ENCODE measurements at regions not wholly inside any gene's neighbourhood (a gene's known extent, or its start where the extent isn't known, plus 50 kb on each side); places are given as distances from the start of the nearest gene placed in this dataset.

- Histone ChIP-seq H3K27ac (ENCODE audit: low read depth, low read length) (no peak overlapping the region), H3K4me3 (ENCODE audit: low read depth, low read length) (no peak overlapping the region), H3K9ac (ENCODE audit: low read length) (no peak overlapping the region), H3K36me3 (ENCODE audit: control insufficient read depth, insufficient read depth, low read length) (no peaks in the 10 kb centered on the region), H3K4me1 (ENCODE audit: control insufficient read depth, insufficient read depth, low read length) (no peaks in the 10 kb centered on the region; the same call in 1 of the 2 replicates), H3K9me3 (ENCODE audit: control insufficient read depth, insufficient read depth, low read depth, low read length) (no peaks in the 10 kb centered on the region), H3K27me3 (ENCODE audit: control insufficient read depth, insufficient read depth, low read length) (no peaks in the 10 kb centered on the region)
These were observed 554.3 kb upstream of the MGMT start for GRCh38 chr10:128912568-128913311.

- H3K4me3 ChIP-seq (ENCODE audit: low read depth, low read length) = no peak overlapping the region
- H3K9ac ChIP-seq (ENCODE audit: low read length) = no peak overlapping the region
- H3K36me3 ChIP-seq (ENCODE audit: control insufficient read depth, insufficient read depth, low read length) = no peaks in the 10 kb centered on the region
- H3K4me1 ChIP-seq (ENCODE audit: control insufficient read depth, insufficient read depth, low read length) = no peaks in the 10 kb centered on the region
- H3K9me3 ChIP-seq (ENCODE audit: control insufficient read depth, insufficient read depth, low read depth, low read length) = peaks cover 5% of the 10 kb centered on the region; the same call in 1 of the 2 replicates
- H3K27ac ChIP-seq (ENCODE audit: low read depth, low read length) = no peak overlapping the region
- no peaks in the 10 kb centered on the region for H3K27me3 ChIP-seq (ENCODE audit: control insufficient read depth, insufficient read depth, low read length)
These were observed 552.4 kb upstream of the MGMT start for GRCh38 chr10:128914681-128915080.

GRCh38 chr10:128915630-128916029 is 551.4 kb upstream of the MGMT start:
- H3K9ac ChIP-seq (ENCODE audit: low read length) = no peak overlapping the region
- no peaks in the 10 kb centered on the region for H3K27me3 ChIP-seq (ENCODE audit: control insufficient read depth, insufficient read depth, low read length)
- H3K27ac ChIP-seq (ENCODE audit: low read depth, low read length) = no peak overlapping the region
- H3K36me3 ChIP-seq (ENCODE audit: control insufficient read depth, insufficient read depth, low read length) = no peaks in the 10 kb centered on the region
- no peaks in the 10 kb centered on the region for H3K4me1 ChIP-seq (ENCODE audit: control insufficient read depth, insufficient read depth, low read length)
- peaks cover 5% of the 10 kb centered on the region; the same call in 1 of the 2 replicates for H3K9me3 ChIP-seq (ENCODE audit: control insufficient read depth, insufficient read depth, low read depth, low read length)
- no peak overlapping the region for H3K4me3 ChIP-seq (ENCODE audit: low read depth, low read length)

- Histone ChIP-seq H3K36me3 (ENCODE audit: control insufficient read depth, insufficient read depth, low read length) (no peaks in the 10 kb centered on the region), H3K4me3 (ENCODE audit: low read depth, low read length) (no peak overlapping the region), H3K9me3 (ENCODE audit: control insufficient read depth, insufficient read depth, low read depth, low read length) (peaks cover 5% of the 10 kb centered on the region; the same call in 1 of the 2 replicates), H3K9ac (ENCODE audit: low read length) (no peak overlapping the region), H3K27ac (ENCODE audit: low read depth, low read length) (no peak overlapping the region), H3K27me3 (ENCODE audit: control insufficient read depth, insufficient read depth, low read length) (no peaks in the 10 kb centered on the region), H3K4me1 (ENCODE audit: control insufficient read depth, insufficient read depth, low read length) (no peaks in the 10 kb centered on the region)
These were observed 550.7 kb upstream of the MGMT start for GRCh38 chr10:128916383-128916782.

- Histone ChIP-seq H3K9ac (ENCODE audit: low read length) (no peak overlapping the region), H3K4me1 (ENCODE audit: control insufficient read depth, insufficient read depth, low read length) (peaks cover 6% of the 10 kb centered on the region; the same call in 1 of the 2 replicates), H3K27me3 (ENCODE audit: control insufficient read depth, insufficient read depth, low read length) (no peaks in the 10 kb centered on the region), H3K4me3 (ENCODE audit: low read depth, low read length) (no peak overlapping the region), H3K36me3 (ENCODE audit: control insufficient read depth, insufficient read depth, low read length) (no peaks in the 10 kb centered on the region), H3K27ac (ENCODE audit: low read depth, low read length) (no peak overlapping the region), H3K9me3 (ENCODE audit: control insufficient read depth, insufficient read depth, low read depth, low read length) (peaks cover 5% of the 10 kb centered on the region; the same call in 1 of the 2 replicates)
These were observed 545.5 kb upstream of the MGMT start for GRCh38 chr10:128921389-128922022.

DNA sequence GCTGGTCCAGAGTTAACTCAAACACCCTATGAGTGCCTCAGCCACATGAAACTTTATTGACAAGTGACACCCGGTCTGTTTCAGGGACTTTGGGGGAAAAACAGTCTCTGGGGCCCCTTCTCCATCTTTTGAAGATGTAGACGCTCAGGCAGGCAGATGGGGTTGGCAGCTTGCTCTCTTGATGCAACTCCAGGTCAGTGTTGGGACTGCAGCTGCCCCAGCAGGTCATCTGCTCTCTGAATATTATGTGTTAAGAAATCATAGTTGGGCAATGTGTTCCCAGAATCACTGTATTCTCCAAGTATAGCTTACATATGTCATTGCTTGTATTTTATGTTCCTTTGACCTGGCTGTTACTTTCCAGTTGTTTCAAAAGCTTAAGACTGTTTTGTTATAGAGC is 544.9 kb upstream of the MGMT start:
- no peak overlapping the region for H3K27ac ChIP-seq (ENCODE audit: low read depth, low read length)
- no peaks in the 10 kb centered on the region for H3K27me3 ChIP-seq (ENCODE audit: control insufficient read depth, insufficient read depth, low read length)
- H3K36me3 ChIP-seq (ENCODE audit: control insufficient read depth, insufficient read depth, low read length) = no peaks in the 10 kb centered on the region
- H3K4me1 ChIP-seq (ENCODE audit: control insufficient read depth, insufficient read depth, low read length) = peaks cover 6% of the 10 kb centered on the region; the same call in 1 of the 2 replicates
- peaks cover 5% of the 10 kb centered on the region; the same call in 1 of the 2 replicates for H3K9me3 ChIP-seq (ENCODE audit: control insufficient read depth, insufficient read depth, low read depth, low read length)
- H3K4me3 ChIP-seq (ENCODE audit: low read depth, low read length) = no peak overlapping the region
- no peak overlapping the region for H3K9ac ChIP-seq (ENCODE audit: low read length)

DNA sequence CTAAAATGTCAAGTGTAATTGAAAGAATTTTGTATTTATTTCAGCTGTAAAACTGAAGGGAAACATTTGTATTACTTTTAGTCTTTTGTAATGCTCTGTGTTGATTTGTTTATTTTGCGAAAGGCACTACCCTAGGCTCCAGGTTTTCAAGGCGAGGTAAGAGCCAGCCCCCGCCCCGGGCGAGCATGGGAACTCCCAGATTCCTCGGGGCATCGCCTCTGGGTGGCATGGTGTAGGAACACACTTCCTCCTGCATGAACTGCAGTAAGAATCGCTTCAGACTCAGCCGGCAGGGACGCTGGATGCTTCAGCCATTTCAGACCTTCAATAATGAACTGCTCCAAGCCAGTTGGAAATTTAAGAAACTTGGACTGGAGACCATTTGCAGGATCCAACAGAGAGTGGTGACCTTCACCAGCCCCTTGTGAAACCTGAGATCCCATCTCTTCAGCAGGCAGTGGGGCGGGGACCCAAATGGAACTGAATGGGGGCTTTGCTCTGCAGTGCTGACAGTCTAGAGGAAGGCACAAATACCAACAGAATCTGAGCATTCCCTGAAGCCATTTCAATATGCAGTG is 544.3 kb upstream of the MGMT start:
- Histone ChIP-seq H3K9ac (ENCODE audit: low read length) (no peak overlapping the region), H3K27ac (ENCODE audit: low read depth, low read length) (no peak overlapping the region), H3K27me3 (ENCODE audit: control insufficient read depth, insufficient read depth, low read length) (no peaks in the 10 kb centered on the region), H3K9me3 (ENCODE audit: control insufficient read depth, insufficient read depth, low read depth, low read length) (peaks cover 5% of the 10 kb centered on the region; the same call in 1 of the 2 replicates), H3K4me1 (ENCODE audit: control insufficient read depth, insufficient read depth, low read length) (peaks cover 6% of the 10 kb centered on the region; the same call in 1 of the 2 replicates), H3K36me3 (ENCODE audit: control insufficient read depth, insufficient read depth, low read length) (no peaks in the 10 kb centered on the region), H3K4me3 (ENCODE audit: low read depth, low read length) (no peak overlapping the region)

GRCh38 chr10:128924918-128925317 is 542.1 kb upstream of the MGMT start:
- no peaks in the 10 kb centered on the region for H3K36me3 ChIP-seq (ENCODE audit: control insufficient read depth, insufficient read depth, low read length)
- no peaks in the 10 kb centered on the region; the same call in 1 of the 2 replicates for H3K9me3 ChIP-seq (ENCODE audit: control insufficient read depth, insufficient read depth, low read depth, low read length)
- no peak overlapping the region for H3K4me3 ChIP-seq (ENCODE audit: low read depth, low read length)
- H3K27me3 ChIP-seq (ENCODE audit: control insufficient read depth, insufficient read depth, low read length) = no peaks in the 10 kb centered on the region
- H3K4me1 ChIP-seq (ENCODE audit: control insufficient read depth, insufficient read depth, low read length) = peaks cover 6% of the 10 kb centered on the region; the same call in 1 of the 2 replicates
- no peak overlapping the region for H3K27ac ChIP-seq (ENCODE audit: low read depth, low read length)
- no peak overlapping the region for H3K9ac ChIP-seq (ENCODE audit: low read length)

DNA sequence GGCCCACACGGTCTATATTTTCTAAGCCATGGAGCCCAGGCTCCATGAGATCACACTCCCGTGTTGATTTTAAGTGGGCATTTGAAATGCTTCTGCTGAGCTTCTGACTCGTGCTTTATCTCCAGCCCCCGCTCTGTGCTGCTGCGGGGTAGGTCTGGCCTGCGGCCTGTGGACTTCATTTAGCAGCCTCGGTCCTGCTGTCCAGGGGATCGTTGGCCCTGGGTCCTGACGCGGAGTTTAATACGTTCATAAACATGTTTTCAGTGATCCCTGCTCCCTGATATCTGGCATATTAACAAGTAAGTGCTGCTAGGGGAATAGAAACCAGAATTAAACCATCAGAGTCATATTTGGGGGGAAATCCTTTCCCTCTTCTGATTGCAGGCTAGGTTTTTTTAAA is 540.3 kb upstream of the MGMT start:
- Histone ChIP-seq H3K9ac (ENCODE audit: low read length) (no peak overlapping the region), H3K36me3 (ENCODE audit: control insufficient read depth, insufficient read depth, low read length) (no peaks in the 10 kb centered on the region), H3K27ac (ENCODE audit: low read depth, low read length) (no peak overlapping the region), H3K9me3 (ENCODE audit: control insufficient read depth, insufficient read depth, low read depth, low read length) (no peaks in the 10 kb centered on the region), H3K27me3 (ENCODE audit: control insufficient read depth, insufficient read depth, low read length) (no peaks in the 10 kb centered on the region), H3K4me1 (ENCODE audit: control insufficient read depth, insufficient read depth, low read length) (peaks cover 6% of the 10 kb centered on the region; the same call in 1 of the 2 replicates), H3K4me3 (ENCODE audit: low read depth, low read length) (no peak overlapping the region)

DNA sequence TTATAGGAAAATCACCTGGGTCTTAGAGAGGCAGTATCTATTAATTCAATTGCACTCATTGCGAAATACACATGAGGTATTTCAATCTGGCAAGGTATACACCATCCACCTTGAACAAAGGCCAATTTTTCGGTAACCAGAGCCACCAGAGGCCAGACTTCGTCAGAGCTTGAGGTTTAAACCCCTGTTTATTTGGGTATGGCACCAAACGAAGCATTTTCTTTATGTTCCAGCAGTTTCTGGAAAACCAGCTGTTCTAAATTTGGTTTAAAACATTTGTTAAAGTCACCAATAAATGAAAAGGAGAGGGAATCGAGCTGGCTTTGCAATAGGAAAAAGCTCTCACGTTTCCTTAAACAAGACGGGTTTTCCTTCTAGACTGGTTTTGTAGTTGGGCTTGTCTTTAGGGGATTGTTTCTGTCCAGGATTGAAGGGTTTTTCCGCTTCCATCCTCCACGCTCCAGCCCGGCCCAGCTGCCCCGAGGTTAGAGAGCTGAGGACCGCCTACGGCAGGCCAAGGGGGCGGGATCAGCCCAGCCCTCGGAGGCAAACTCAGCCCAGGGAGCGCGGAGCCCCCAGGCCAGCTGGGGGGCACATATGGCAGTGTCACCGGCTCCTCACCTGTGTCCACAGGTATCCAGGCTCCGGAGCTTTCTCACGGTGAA is 539.4 kb upstream of the MGMT start:
- Histone ChIP-seq H3K27ac (ENCODE audit: low read depth, low read length) (no peak overlapping the region), H3K9me3 (ENCODE audit: control insufficient read depth, insufficient read depth, low read depth, low read length) (no peaks in the 10 kb centered on the region), H3K4me1 (ENCODE audit: control insufficient read depth, insufficient read depth, low read length) (peaks cover 6% of the 10 kb centered on the region; the same call in 1 of the 2 replicates), H3K36me3 (ENCODE audit: control insufficient read depth, insufficient read depth, low read length) (no peaks in the 10 kb centered on the region), H3K27me3 (ENCODE audit: control insufficient read depth, insufficient read depth, low read length) (no peaks in the 10 kb centered on the region), H3K4me3 (ENCODE audit: low read depth, low read length) (no peak overlapping the region), H3K9ac (ENCODE audit: low read length) (no peak overlapping the region)

Data from HUES6 (cell line).